ENCODE measurements at regions not wholly inside any gene's neighbourhood (a gene's known extent, or its start where the extent isn't known, plus 50 kb on each side); places are given as distances from the start of the nearest gene placed in this dataset.
"Not testable (repeated sequence)": the region's sequence is repeated elsewhere in the genome, so short reads cannot be mapped to it uniquely, and the experiment has no call there.

- FAIRE-seq, result peak; percentile 87
- DNase-seq (ENCODE audit: low spot score), result peak; percentile 90
Measured at GRCh38 chr13:44815623-44816022, 173.6 kb downstream of the NUFIP1 start.

- no peak for FAIRE-seq
- no peak for DNase-seq (ENCODE audit: low spot score)
Measured at GRCh38 chr13:44814836-44815235, 174.4 kb downstream of the NUFIP1 start.

GRCh38 chr13:44814161-44814560 lies 175.1 kb downstream of the NUFIP1 start:
- no peak for DNase-seq (ENCODE audit: low spot score)
- FAIRE-seq, result no peak

GRCh38 chr13:44812818-44813217 lies 176.5 kb downstream of the NUFIP1 start:
- no peak for DNase-seq (ENCODE audit: low spot score)
- FAIRE-seq, result no peak

- no peak for FAIRE-seq
- DNase-seq (ENCODE audit: low spot score), result no peak
Measured at GRCh38 chr13:44810061-44810840, 179.0 kb downstream of the NUFIP1 start.

- FAIRE-seq (no peak), DNase-seq (ENCODE audit: low spot score) (no peak)
Measured at GRCh38 chr13:44809190-44809589, 180.1 kb downstream of the NUFIP1 start.

GRCh38 chr13:44808185-44808584 lies 181.1 kb downstream of the NUFIP1 start:
- FAIRE-seq, result no peak
- no peak for DNase-seq (ENCODE audit: low spot score)

- DNase-seq (ENCODE audit: low spot score) (no peak), FAIRE-seq (no peak)
Measured at GRCh38 chr13:44807449-44808034, 181.7 kb downstream of the NUFIP1 start.

- FAIRE-seq (no peak), DNase-seq (ENCODE audit: low spot score) (no peak)
Measured at GRCh38 chr13:44806826-44807225, 182.4 kb downstream of the NUFIP1 start.

GRCh38 chr13:44805585-44805984 lies 183.7 kb downstream of the NUFIP1 start:
- no peak for FAIRE-seq

GRCh38 chr13:44803390-44803789 lies 185.9 kb downstream of the NUFIP1 start:
- no peak for DNase-seq (ENCODE audit: low spot score)
- FAIRE-seq, result no peak

More at GRCh38 chr13:44805585-44805984, 183.7 kb downstream of the NUFIP1 start:
- no peak for DNase-seq (ENCODE audit: low spot score)

- FAIRE-seq (no peak), DNase-seq (ENCODE audit: low spot score) (no peak)
Measured at GRCh38 chr13:44802491-44802890, 186.8 kb downstream of the NUFIP1 start.

GRCh38 chr13:44801990-44802389 lies 187.3 kb downstream of the NUFIP1 start:
- DNase-seq (ENCODE audit: low spot score) (peak; percentile 56), FAIRE-seq (peak; percentile 80)

GRCh38 chr13:44800626-44801025 lies 188.6 kb downstream of the NUFIP1 start:
- no peak for DNase-seq (ENCODE audit: low spot score)
- FAIRE-seq, result no peak

- FAIRE-seq, result no peak
- no peak for DNase-seq (ENCODE audit: low spot score)
Measured at GRCh38 chr13:44797685-44798084, 191.6 kb downstream of the NUFIP1 start.

GRCh38 chr13:44796597-44797490 lies 192.4 kb downstream of the NUFIP1 start:
- no peak for DNase-seq (ENCODE audit: low spot score)
- FAIRE-seq, result no peak

- not testable (repeated sequence) for DNase-seq (ENCODE audit: low spot score); FAIRE-seq
Measured at GRCh38 chr13:44796039-44796438, 193.2 kb downstream of the NUFIP1 start.

- no peak for DNase-seq (ENCODE audit: low spot score)
Measured at GRCh38 chr13:44795176-44795575, 194.1 kb downstream of the NUFIP1 start.

GRCh38 chr13:44792096-44792495 lies 197.2 kb downstream of the NUFIP1 start:
- FAIRE-seq (no peak), DNase-seq (ENCODE audit: low spot score) (no peak)

More at GRCh38 chr13:44795176-44795575, 194.1 kb downstream of the NUFIP1 start:
- no peak for FAIRE-seq

- FAIRE-seq (no peak), DNase-seq (ENCODE audit: low spot score) (no peak)
Measured at GRCh38 chr13:44790289-44790688, 199.0 kb downstream of the NUFIP1 start.

- no peak for FAIRE-seq
Measured at GRCh38 chr13:44787617-44788016, 201.7 kb downstream of the NUFIP1 start.

GRCh38 chr13:44786756-44787155 lies 202.5 kb downstream of the NUFIP1 start:
- no peak for FAIRE-seq
- no peak for DNase-seq (ENCODE audit: low spot score)

More at GRCh38 chr13:44787617-44788016, 201.7 kb downstream of the NUFIP1 start:
- no peak for DNase-seq (ENCODE audit: low spot score)
